HEK293T (cell line): ENCODE measurements at regions not wholly inside any gene's neighbourhood (a gene's known extent, or its start where the extent isn't known, plus 50 kb on each side); places are given as distances from the start of the nearest gene placed in this dataset.

ENCODE experiments used
- ARNT ChIP-seq: fragments of 450-650 bp; IDR thresholded peaks from 2 replicates; pipeline ENCODE4 v1.6.1; 2017; ENCODE audit warnings: mild to moderate bottlenecking
- FOXA1 ChIP-seq: fragments of 450-650 bp; IDR thresholded peaks from 2 replicates; pipeline ENCODE4 v1.6.1; 2016; ENCODE audit warnings: mild to moderate bottlenecking
- FOXM1 ChIP-seq: fragments of 450-650 bp; IDR thresholded peaks from 2 replicates; pipeline ENCODE4 v1.6.1; 2017; ENCODE audit warnings: mild to moderate bottlenecking, borderline replicate concordance
- L3MBTL2 ChIP-seq: fragments of 450-650 bp; conservative IDR thresholded peaks from 2 replicates; pipeline ENCODE4 v1.6.1; 2016; ENCODE audit warnings: mild to moderate bottlenecking
- LEF1 ChIP-seq: fragments of 450-650 bp; IDR thresholded peaks from 2 replicates; pipeline ENCODE4 v1.6.1; 2017; ENCODE audit warnings: mild to moderate bottlenecking, borderline replicate concordance
- SP1 ChIP-seq: fragments of 450-650 bp; IDR thresholded peaks from 2 replicates; pipeline ENCODE4 v1.6.1; 2017
- TARDBP ChIP-seq: fragments of 450-650 bp; IDR thresholded peaks from 2 replicates; pipeline ENCODE4 v1.6.1; 2016

DNA sequence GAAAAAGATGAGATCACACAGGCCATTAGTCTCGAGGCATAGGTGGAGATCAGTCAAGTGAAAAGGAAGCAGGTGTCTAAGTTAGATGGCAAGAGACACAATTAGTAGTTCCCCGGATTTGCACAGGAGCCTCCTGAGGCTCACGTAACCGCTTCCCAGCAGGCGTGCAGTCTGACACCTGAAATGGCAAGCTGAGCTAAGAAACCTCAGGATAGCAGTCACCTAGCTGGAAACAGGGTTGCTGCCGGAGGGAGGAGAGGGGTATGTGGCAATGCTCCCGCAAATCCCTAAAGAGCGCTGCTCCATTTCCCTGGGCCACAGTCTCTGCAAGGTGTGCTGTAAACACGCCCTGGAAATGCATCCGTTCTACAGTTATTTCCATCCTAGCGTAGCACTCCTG lies 1151.0 kb downstream of the DIAPH3 start:
- TF ChIP-seq FOXM1 (no peak), L3MBTL2 (no peak), SP1 (no peak), TARDBP (no peak), FOXA1 (no peak), LEF1 (no peak), ARNT (no peak)
